NCI-H1048 (cell line): ENCODE measurements at regions not wholly inside any gene's neighbourhood (a gene's known extent, or its start where the extent isn't known, plus 50 kb on each side); places are given as distances from the start of the nearest gene placed in this dataset.

Experiments used
- DNase-seq: peaks from one replicate; lab custom pipeline; 2025; lab: John Stamatoyannopoulos, UW

DNA sequence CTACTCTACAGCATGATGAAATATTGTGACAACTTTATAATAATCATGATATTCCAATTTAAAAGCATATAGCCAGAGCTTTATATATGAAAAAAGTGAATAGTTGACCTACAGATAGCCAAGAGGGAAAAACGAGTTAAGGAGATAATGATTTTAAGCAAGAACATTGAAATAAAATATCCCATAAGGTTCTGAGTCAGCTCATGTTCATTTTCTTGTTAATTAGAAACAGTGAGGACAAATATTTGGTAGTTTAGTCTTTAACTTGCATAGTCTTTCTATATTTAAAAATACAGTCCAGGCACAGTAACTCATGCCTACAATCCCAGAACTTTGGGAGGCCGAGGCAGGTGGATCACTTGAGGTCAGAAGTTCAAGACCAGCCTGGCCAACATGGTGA is 55.8 kb upstream of the CDH6 start:
- no peak for DNase-seq

- no peak for DNase-seq
Observed at GRCh38 chr5:31135542-31135941, 57.9 kb upstream of the CDH6 start.

DNA sequence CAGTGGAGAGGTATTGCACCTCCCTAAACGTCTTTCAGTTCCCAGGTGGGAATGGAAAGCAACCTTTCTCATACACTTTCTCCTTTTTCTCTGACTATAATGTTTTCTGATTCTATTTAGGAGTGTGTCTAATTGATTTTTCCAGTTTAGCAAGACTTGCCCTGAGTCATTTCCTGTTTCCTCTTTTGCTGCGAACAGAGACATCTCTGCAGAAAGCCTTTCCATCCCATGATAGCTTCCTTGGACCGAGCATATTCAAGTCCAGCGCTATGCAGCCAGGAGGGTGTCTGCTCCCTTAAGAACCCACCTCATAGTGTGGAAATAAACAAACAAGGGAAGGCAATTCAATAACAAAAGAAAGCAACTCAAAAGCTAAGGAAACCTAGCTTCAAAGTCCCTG is 60.0 kb upstream of the CDH6 start:
- DNase-seq, result no peak

- no peak for DNase-seq
Observed at GRCh38 chr5:31131381-31131891, 62.0 kb upstream of the CDH6 start.

DNA sequence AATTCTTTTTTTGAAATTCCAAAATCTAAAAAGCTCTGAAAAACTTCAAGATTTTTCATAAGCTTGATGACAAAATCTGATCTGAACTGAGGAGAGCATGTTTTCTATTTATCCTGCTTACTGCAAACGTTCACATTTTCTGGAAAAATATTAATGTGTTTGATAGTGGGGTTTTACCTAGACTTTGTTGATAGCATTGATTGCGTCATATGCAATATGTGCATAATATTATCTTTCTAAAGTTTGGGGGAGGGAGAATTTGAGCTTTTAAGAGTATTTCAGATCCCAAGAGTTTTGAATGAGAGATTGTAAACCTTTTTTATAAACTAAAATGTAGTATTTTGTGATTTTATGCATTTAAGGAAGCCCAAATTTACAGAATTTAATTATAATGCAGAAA is 62.8 kb upstream of the CDH6 start:
- no peak for DNase-seq

GRCh38 chr5:31124651-31125305 is 68.7 kb upstream of the CDH6 start:
- no peak for DNase-seq

DNA sequence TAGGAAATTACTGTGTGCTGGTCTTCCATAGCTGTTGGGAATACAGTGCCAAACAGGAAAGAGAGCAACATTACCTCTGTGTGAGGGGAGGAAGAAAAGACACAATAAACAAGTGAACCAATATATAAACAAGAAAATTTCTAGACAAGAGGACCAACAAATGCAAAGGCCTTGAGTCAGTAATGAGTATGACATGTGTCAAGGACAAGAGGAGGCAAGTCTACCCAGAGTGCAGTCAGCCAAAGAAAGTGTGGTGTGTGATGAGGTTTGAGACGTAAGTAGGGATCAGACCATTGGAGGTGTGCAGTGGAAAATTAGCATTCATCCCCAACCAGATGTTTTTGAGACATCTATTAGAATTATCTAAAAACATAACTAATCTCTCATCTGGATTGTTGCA is 69.5 kb upstream of the CDH6 start:
- DNase-seq, result no peak

DNA sequence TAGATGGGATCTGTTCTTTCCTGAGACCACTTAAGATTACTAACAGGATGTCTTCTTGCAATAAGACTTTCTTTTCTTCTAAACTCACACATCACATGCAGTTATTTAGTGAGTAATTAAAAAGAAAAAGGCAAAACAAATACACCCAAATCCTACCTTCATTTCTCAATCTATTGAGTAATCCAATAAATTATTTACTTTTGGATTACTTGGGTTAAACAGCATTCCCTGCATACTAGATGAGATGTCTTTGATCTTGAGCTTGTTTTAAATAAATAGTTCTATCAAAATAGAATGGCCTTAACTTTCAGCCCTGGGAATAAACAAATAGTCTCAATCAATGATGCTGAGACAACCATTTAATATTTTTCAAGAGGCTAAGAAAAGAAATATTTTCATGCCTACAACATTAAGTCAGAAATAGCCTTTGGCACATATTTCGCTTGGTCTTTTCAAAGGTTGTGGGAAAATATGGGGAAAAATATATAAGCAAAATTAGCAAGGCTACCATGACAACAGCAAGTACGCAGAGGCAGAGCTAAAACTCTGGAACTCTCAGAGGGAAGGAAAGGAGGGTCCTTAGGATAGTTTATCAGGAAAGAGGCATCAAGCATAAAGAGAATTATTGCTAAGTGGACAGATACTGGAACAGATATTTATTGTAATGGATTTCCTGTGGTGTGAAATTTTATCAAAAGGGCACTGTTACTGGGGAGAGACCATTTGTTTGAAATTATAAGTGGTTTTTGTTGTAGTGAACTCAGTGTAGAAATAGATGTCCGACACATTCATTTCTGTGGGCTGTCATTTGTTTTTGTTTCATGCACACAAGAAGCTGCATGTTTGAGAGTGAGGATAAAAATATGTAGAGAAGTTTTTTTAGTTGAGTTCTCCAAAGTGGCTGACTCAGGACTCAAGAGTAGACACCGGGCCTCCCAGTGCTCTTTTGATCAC is 70.2 kb upstream of the CDH6 start:
- DNase-seq, result no peak

GRCh38 chr5:31121224-31121623 is 72.3 kb upstream of the CDH6 start:
- no peak for DNase-seq

DNA sequence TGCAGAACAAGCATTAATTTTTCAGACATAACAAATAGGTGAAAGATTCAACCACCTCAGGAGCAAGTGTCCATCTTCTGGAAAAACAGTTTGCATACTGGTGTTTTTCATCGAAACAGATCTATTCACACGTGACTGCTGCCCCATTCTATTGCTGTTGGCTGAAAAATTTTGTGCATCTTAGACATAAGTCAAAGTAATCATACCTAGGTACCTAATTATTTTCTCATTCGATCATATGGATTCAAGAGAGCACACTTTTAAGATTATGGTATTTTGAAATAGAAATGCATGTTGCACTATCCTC is 72.9 kb upstream of the CDH6 start:
- no peak for DNase-seq

DNA sequence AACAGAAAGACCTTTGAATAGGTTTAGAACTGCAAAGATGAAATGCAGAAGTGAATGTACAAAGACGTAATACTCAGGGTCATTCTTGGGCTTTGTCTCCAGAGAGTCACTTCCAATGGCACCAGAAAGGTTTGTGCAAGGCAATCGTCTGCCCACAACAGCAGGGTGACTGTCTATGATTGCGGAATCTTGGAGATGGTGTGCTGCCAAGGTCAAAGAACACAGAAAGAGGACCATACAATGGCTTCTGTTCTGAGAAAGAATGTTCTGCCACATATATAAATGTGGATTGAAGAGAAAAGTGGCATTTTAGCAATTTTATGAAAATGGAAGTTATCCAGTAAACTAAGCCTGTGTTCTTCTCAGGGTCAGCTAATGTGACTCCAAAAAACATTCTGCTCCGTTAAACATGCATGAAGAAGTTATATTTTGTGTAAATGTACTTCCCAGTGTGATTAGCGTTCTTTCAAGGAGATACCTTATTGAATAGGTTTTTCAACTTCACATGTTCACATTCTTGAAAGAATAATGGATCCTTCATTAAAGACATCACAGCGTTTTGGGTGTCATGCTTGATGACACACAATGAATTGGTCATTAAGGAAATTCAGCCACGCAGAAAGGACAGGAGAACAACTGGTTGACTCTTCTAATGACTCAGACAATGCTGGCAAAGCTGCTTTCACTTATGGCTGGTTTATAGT is 73.4 kb upstream of the CDH6 start:
- no peak for DNase-seq

DNA sequence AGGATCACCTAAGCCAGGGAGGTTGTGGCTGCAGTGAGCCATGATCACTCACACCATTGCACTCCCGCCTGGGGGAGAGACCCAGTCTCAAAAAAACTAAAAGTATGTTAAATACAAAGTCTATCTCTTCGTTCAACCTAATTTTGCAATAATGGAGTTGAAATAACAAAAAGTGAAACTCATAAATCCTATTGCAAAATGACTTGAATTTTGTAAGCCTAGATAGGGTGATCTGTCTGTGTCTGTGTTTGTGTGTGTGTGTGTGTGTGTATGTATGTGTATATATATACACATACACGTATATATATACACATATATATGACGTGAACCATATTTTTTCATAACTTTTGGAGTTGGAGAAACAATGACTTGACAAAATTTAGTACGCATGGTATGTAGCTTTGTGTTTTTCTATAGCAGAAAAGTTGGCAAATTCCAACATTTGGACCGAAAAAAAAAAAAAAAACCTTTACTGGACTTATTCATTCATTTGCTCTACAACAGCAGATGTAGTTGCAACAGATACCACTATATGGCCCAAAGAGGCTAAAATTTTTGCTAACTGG is 76.9 kb upstream of the CDH6 start:
- DNase-seq, result no peak

DNA sequence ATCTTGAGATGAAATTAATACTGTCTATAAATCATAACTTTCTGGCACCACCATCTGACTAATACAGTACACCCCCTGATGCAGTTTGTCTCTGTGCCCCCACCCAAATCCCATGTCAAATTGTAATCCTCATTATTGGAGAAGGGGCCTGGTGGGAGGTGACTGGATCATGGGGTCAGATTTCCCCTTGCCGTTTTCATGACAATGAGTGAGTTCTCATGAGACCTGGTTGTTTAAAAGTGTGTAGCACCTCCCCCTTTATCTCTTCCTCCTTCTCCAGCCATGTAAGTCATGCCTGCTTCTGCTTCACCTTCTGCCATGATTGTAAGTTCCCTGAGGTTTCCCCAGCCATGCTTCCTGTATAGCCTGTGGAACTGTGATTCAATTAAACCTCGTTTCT is 78.7 kb upstream of the CDH6 start:
- no peak for DNase-seq

- no peak for DNase-seq
Observed at GRCh38 chr5:31113666-31114350, 79.7 kb upstream of the CDH6 start.

DNA sequence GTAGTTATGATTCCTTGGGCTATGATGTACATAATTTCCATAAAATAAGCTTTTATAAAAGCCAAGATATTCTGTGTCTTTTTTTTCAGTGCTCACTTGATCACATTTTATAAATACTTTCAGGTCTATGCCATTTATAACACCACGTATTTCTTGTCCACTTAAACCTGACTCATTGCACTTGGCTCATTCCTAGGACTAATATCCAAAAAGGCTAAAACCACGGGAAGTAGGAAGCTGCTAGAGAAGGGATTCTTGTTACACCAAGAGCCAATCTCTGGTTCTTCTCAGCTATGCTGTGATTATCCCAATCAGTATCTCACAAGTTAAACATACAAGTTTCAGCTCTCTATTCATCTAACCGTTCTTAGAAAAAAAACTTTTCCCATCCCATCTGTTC is 80.4 kb upstream of the CDH6 start:
- no peak for DNase-seq

DNA sequence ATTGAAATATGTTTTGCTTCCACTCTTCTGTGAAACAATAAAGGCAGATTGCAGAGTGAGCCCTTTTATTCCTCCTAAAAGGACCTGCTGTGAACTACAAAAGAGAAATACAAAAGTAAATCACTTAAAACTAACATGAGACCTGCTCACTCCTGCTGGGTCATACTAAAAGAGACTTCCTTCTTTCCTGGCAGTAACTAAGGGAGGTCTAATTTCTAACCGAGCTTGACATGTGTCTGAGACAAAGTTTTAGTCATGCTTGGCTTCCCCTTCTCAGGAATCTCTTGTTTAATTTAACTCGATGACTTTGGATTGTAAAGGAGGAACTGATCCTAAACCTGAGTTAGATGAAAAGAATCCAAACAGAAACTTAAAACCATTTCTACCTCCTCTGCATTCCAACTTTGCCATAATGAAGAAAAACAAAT is 86.4 kb upstream of the CDH6 start:
- no peak for DNase-seq

DNA sequence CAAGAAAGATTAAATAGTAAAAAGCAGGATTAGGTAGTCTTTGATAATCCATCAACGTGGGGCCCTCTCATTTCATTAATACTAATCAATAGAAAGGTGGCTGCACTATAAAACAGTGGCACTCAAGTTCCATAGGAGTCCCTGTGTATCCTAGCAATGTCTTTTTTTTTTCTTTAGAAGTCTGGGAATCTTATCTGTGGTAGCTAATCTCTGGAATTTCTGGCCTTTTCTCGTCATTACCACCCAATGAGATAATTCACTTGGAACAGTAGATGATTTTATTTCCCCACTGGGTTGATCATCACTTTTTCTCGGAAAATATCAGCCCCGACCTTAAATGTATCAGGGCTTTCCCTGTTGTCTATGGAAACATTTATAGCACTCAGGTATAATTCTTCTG is 86.8 kb upstream of the CDH6 start:
- DNase-seq, result no peak

GRCh38 chr5:31106278-31106677 is 87.2 kb upstream of the CDH6 start:
- DNase-seq, result no peak

DNA sequence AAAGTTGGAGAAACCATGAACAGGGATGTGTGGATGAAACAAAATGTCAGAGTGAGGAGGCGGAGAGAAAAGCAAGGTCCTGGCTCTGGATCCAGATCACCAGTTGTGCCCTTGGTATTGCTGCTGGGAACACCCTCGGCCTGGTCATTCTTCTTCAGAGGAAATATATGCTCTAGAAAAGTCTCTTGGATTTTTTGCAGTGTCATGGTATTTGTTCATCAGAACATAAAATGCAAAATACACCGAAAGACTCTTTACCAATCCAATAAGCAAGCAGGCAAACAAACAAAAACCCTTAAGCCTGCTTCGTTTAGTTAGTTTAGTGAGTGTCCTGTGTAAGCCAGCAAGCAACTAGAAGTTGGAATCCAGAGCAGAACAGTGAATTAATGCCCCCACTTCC is 88.7 kb upstream of the CDH6 start:
- DNase-seq, result no peak

- DNase-seq, result no peak
Observed at GRCh38 chr5:31100781-31101310, 92.6 kb upstream of the CDH6 start.

- no peak for DNase-seq
Observed at GRCh38 chr5:31100047-31100575, 93.4 kb upstream of the CDH6 start.
